ENCODE measurements at regions not wholly inside any gene's neighbourhood (a gene's known extent, or its start where the extent isn't known, plus 50 kb on each side); places are given as distances from the start of the nearest gene placed in this dataset.

DNA sequence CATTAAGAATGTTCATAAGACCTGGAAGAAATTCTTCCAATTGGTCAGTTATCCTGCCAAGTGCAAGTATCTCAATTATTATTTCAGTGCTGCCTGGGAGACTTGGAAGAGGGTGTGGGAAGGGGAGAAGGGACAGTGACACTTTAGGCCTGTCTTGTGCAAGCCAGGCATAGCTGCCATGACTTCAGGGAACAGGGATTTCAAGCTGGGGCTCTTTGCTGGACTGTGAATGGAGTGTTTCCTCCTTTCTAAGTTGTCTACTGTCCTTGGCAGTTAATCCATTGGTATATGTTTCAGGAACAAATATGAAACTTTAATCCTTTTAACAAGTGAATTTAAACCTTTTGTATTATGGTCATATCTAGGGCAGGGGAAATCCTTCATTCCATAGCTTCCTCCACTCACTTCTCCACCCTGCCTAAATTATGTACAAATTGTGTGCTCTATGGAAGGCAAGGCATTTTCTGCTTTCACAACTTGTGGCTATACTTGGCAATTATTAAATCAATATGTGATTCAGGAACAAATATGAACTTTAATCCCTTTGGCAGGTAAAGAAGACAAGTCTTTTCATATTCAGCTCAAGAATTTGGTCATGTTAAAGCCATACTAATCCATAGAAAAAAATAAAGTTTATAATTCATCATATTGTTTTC lies 72.7 kb upstream of the IL33 start:
- TF ChIP-seq, protein P1, sequence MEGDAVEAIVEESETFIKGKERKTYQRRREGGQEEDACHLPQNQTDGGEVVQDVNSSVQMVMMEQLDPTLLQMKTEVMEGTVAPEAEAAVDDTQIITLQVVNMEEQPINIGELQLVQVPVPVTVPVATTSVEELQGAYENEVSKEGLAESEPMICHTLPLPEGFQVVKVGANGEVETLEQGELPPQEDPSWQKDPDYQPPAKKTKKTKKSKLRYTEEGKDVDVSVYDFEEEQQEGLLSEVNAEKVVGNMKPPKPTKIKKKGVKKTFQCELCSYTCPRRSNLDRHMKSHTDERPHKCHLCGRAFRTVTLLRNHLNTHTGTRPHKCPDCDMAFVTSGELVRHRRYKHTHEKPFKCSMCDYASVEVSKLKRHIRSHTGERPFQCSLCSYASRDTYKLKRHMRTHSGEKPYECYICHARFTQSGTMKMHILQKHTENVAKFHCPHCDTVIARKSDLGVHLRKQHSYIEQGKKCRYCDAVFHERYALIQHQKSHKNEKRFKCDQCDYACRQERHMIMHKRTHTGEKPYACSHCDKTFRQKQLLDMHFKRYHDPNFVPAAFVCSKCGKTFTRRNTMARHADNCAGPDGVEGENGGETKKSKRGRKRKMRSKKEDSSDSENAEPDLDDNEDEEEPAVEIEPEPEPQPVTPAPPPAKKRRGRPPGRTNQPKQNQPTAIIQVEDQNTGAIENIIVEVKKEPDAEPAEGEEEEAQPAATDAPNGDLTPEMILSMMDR (tag by site-specific recombination; IDR thresholded peaks at IDR 0.05), result no peak
- TF ChIP-seq ZNF341 (tag by site-specific recombination; IDR thresholded peaks at IDR 0.05; ENCODE audit: low read depth) (no peak), ZNF223 (tag by site-specific recombination; IDR thresholded peaks at IDR 0.05) (no peak), ZBTB7A (tag by site-specific recombination; IDR thresholded peaks at IDR 0.05; ENCODE audit: low read depth) (no peak), ZNF629 (tag by site-specific recombination; IDR thresholded peaks at IDR 0.05) (no peak), ZNF133 (tag by site-specific recombination; IDR thresholded peaks at IDR 0.05) (no peak), ZNF670 (tag by site-specific recombination; IDR thresholded peaks at IDR 0.05; ENCODE audit: low read depth) (no peak), ZNF701 (tag by site-specific recombination; IDR thresholded peaks at IDR 0.05) (no peak), ZNF292 (tag by site-specific recombination; IDR thresholded peaks at IDR 0.05; ENCODE audit: borderline replicate concordance, low read depth) (no peak), ZNF394 (tag by site-specific recombination; IDR thresholded peaks at IDR 0.05; ENCODE audit: borderline replicate concordance) (no peak), KLF10 (tag by site-specific recombination; IDR thresholded peaks at IDR 0.05) (no peak), ZNF121 (tag by site-specific recombination; IDR thresholded peaks at IDR 0.05) (no peak)
- TF ChIP-seq, protein P2, sequence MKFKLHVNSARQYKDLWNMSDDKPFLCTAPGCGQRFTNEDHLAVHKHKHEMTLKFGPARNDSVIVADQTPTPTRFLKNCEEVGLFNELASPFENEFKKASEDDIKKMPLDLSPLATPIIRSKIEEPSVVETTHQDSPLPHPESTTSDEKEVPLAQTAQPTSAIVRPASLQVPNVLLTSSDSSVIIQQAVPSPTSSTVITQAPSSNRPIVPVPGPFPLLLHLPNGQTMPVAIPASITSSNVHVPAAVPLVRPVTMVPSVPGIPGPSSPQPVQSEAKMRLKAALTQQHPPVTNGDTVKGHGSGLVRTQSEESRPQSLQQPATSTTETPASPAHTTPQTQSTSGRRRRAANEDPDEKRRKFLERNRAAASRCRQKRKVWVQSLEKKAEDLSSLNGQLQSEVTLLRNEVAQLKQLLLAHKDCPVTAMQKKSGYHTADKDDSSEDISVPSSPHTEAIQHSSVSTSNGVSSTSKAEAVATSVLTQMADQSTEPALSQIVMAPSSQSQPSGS (tag by site-specific recombination; IDR thresholded peaks at IDR 0.05; ENCODE audit: low read depth), result no peak
